ENCODE measurements at regions not wholly inside any gene's neighbourhood (a gene's known extent, or its start where the extent isn't known, plus 50 kb on each side); places are given as distances from the start of the nearest gene placed in this dataset.

DNA sequence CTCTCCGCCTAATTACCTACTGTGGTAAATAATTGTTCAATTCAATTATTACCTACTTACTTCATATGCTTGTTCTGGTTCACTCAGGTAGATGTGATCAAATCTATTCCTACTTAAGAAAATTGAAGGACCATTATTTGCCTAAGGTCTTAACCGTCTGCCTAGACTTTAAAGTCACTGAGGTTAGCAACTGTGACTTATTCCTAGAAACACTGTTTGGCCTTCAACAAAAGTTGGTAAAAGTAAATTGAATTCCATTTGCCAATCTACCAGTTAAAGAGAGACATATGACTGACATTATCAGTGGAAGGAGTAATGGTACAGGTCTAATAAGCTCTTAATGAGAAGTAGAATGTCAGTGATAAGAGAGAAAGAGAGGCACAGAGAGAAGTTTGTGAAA, 491.5 kb downstream of the NYAP2 start:
- TF ChIP-seq EZH2phosphoT487 (IDR thresholded peaks at IDR 0.05; ENCODE audit: insufficient read depth, low read depth) (no peak), EZH2 (IDR thresholded peaks at IDR 0.05; ENCODE audit: insufficient read depth, poor library complexity, severe bottlenecking) (no peak)

Measured in GM23248 (cell line).